WTC11 (cell line): ENCODE measurements at regions not wholly inside any gene's neighbourhood (a gene's known extent, or its start where the extent isn't known, plus 50 kb on each side); places are given as distances from the start of the nearest gene placed in this dataset.

Experiments used
- ATAC-seq: fragments of 200-7000 bp; cut with Tn5 transposase; 2 replicates; pipeline ENCODE4 v1.10.0; 2021; ENCODE audit warnings: mild to moderate bottlenecking, moderate library complexity
- CTCF ChIA-PET: fragments of 300-600 bp; sonication (Branson Sonifier 250); formaldehyde crosslinking; loops from one replicate; lab custom pipeline; 2021; ENCODE audit warnings: antibody characterized with exemption; lab: Charles Lee
- POLR2A ChIA-PET: fragments of 350-600 bp; sonication (Branson Sonifier 250); formaldehyde crosslinking; loops from one replicate; lab custom pipeline; 2021; ENCODE audit warnings: antibody characterized with exemption; lab: Charles Lee
- DNase-seq: peaks from one replicate; pipeline ENCODE4 v3.0.0; 2021; ENCODE audit warnings: low spot score
- H3K27ac Mint-ChIP-seq: 2 replicates; pipeline ENCODE4 v1.8.0; 2021; ENCODE audit warnings: mixed read lengths
- H3K27me3 Mint-ChIP-seq: 2 replicates; pipeline ENCODE4 v1.8.0; 2021; ENCODE audit warnings: low read depth, mild to moderate bottlenecking, moderate library complexity, mixed read lengths
- H3K36me3 Mint-ChIP-seq: 2 replicates; pipeline ENCODE4 v1.8.0; 2021; ENCODE audit warnings: mixed read lengths
- H3K4me1 Mint-ChIP-seq: 2 replicates; pipeline ENCODE4 v1.8.0; 2022; ENCODE audit warnings: mixed read lengths
- H3K4me3 Mint-ChIP-seq: 2 replicates; pipeline ENCODE4 v1.8.0; 2021; ENCODE audit warnings: mild to moderate bottlenecking, moderate library complexity, mixed read lengths
- H3K9me3 Mint-ChIP-seq: 2 replicates; pipeline ENCODE4 v1.8.0; 2021; ENCODE audit warnings: mixed read lengths
- AR ChIP-seq: fragments of 250-450 bp; sonication (Bioruptor Pico); IDR thresholded peaks from 2 replicates; pipeline ENCODE4 v1.9.0; 2021; ENCODE audit warnings: mild to moderate bottlenecking
- ATF1 ChIP-seq: sonication (generic); formaldehyde crosslinking; IDR thresholded peaks from 2 replicates; pipeline ENCODE4 v1.8.1; 2023; ENCODE audit warnings: mild to moderate bottlenecking, moderate library complexity, missing genetic modification reagents
- CREB1 ChIP-seq: sonication (generic); formaldehyde crosslinking; IDR thresholded peaks from 2 replicates; pipeline ENCODE4 v1.8.0; 2023; ENCODE audit warnings: mild to moderate bottlenecking, missing genetic modification reagents
- EMX1 ChIP-seq: fragments of 250-450 bp; sonication (Bioruptor Pico); IDR thresholded peaks from 2 replicates; pipeline ENCODE4 v1.8.0; 2021; ENCODE audit warnings: mild to moderate bottlenecking
- FOXJ3 ChIP-seq: sonication (generic); formaldehyde crosslinking; IDR thresholded peaks from 2 replicates; pipeline ENCODE4 v1.9.0; 2021; ENCODE audit warnings: missing genetic modification reagents, mild to moderate bottlenecking, borderline replicate concordance
- FOXP4 ChIP-seq: sonication (generic); formaldehyde crosslinking; IDR thresholded peaks from 2 replicates; pipeline ENCODE4 v1.8.0; 2022; ENCODE audit warnings: mild to moderate bottlenecking, missing genetic modification reagents
- JAZF1 ChIP-seq: fragments of 250-450 bp; sonication (Bioruptor Pico); IDR thresholded peaks from 2 replicates; pipeline ENCODE4 v1.9.0; 2021; ENCODE audit warnings: moderate library complexity, mild to moderate bottlenecking, inconsistent platforms
- JUN ChIP-seq: sonication (generic); formaldehyde crosslinking; IDR thresholded peaks from 2 replicates; pipeline ENCODE4 v1.8.0; 2023; ENCODE audit warnings: mild to moderate bottlenecking, missing genetic modification reagents
- MLX ChIP-seq: sonication (generic); formaldehyde crosslinking; IDR thresholded peaks from 2 replicates; pipeline ENCODE4 v1.8.1; 2023; ENCODE audit warnings: mild to moderate bottlenecking, missing genetic modification reagents, moderate library complexity
- MYBL2 ChIP-seq: sonication (generic); formaldehyde crosslinking; IDR thresholded peaks from 2 replicates; pipeline ENCODE4 v1.8.1; 2023; ENCODE audit warnings: mild to moderate bottlenecking, moderate library complexity, missing genetic modification reagents
- PRRX2 ChIP-seq: fragments of 250-450 bp; sonication (Bioruptor Pico); IDR thresholded peaks from 2 replicates; pipeline ENCODE4 v1.8.0; 2021; ENCODE audit warnings: mild to moderate bottlenecking
- TEAD1 ChIP-seq: sonication (generic); formaldehyde crosslinking; IDR thresholded peaks from 2 replicates; pipeline ENCODE4 v1.8.0; 2022; ENCODE audit warnings: mild to moderate bottlenecking, missing genetic modification reagents
- ZNF263 ChIP-seq: sonication (generic); formaldehyde crosslinking; IDR thresholded peaks from 2 replicates; pipeline ENCODE4 v1.8.1; 2022; ENCODE audit warnings: low read depth, mild to moderate bottlenecking, moderate library complexity, missing genetic modification reagents
- ZNF396 ChIP-seq: fragments of 250-450 bp; sonication (Bioruptor Pico); IDR thresholded peaks from 2 replicates; pipeline ENCODE4 v1.8.0; 2021; ENCODE audit warnings: mild to moderate bottlenecking, moderate library complexity, borderline replicate concordance
- ZNF416 ChIP-seq: fragments of 250-450 bp; sonication (Bioruptor Pico); IDR thresholded peaks from 2 replicates; pipeline ENCODE4 v1.9.0; 2021; ENCODE audit warnings: mild to moderate bottlenecking, inconsistent platforms
- TF ChIP-seq, protein P1 (sequence below): sonication (generic); formaldehyde crosslinking; conservative IDR thresholded peaks from 2 replicates; pipeline ENCODE4 v1.8.1; 2023; ENCODE audit warnings: mild to moderate bottlenecking, low read depth, missing genetic modification reagents, moderate library complexity
- TF ChIP-seq, protein P2 (sequence below): sonication (generic); formaldehyde crosslinking; IDR thresholded peaks from 2 replicates; pipeline ENCODE4 v1.8.0; 2023; ENCODE audit warnings: mild to moderate bottlenecking, missing genetic modification reagents
- TF ChIP-seq, protein P3 (sequence below): sonication (generic); formaldehyde crosslinking; IDR thresholded peaks from 2 replicates; pipeline ENCODE4 v1.8.0; 2022; ENCODE audit warnings: missing genetic modification reagents

DNA sequence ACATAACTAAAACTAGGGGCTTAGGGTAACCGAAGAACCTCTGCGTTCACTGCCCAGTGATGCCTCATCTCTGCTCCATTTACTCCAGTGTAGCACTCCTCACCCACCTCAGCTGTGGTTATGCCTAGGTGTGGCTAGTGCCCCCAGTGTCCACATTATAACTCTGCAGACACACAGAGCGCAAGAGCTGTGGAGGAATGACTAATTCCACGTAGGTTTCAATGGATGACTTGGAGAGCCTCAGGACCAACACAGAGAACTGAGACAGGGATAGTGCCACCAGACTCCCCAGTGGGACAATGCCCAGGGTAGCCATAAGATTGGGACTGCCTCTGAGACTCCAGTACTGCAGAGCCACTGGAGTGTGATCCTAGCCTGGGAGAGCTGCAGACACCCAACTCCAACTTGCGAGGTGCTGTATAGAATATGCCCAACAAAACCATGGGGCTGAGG is 542.4 kb upstream of the DIPK2B start:
- no peaks in the 10 kb centered on the region for H3K9me3 Mint-ChIP-seq
- ATAC-seq = peak; percentile 94
- CTCF ChIA-PET = no interaction called here
- no peak overlapping the region for H3K4me3 Mint-ChIP-seq
- no peaks in the 10 kb centered on the region for H3K27me3 Mint-ChIP-seq
- H3K36me3 Mint-ChIP-seq = peaks cover 26% of the 10 kb centered on the region
- no peaks in the 10 kb centered on the region for H3K4me1 Mint-ChIP-seq
- TF ChIP-seq ZNF416 (CRISPR knock-in tag) = no peak
- TF ChIP-seq MLX (CRISPR knock-in tag) = no peak
- TF ChIP-seq CREB1 (CRISPR knock-in tag) = no peak
- TF ChIP-seq EMX1 = peak; percentile 67; the same call in 1 of the 2 replicates
- TF ChIP-seq AR (CRISPR knock-in tag) = peak; percentile 42; the same call in 1 of the 2 replicates
- no peak for TF ChIP-seq ZNF396
- no peak for TF ChIP-seq ATF1 (CRISPR knock-in tag)
- TF ChIP-seq JUN (CRISPR knock-in tag) = no peak
- TF ChIP-seq, protein P1, sequence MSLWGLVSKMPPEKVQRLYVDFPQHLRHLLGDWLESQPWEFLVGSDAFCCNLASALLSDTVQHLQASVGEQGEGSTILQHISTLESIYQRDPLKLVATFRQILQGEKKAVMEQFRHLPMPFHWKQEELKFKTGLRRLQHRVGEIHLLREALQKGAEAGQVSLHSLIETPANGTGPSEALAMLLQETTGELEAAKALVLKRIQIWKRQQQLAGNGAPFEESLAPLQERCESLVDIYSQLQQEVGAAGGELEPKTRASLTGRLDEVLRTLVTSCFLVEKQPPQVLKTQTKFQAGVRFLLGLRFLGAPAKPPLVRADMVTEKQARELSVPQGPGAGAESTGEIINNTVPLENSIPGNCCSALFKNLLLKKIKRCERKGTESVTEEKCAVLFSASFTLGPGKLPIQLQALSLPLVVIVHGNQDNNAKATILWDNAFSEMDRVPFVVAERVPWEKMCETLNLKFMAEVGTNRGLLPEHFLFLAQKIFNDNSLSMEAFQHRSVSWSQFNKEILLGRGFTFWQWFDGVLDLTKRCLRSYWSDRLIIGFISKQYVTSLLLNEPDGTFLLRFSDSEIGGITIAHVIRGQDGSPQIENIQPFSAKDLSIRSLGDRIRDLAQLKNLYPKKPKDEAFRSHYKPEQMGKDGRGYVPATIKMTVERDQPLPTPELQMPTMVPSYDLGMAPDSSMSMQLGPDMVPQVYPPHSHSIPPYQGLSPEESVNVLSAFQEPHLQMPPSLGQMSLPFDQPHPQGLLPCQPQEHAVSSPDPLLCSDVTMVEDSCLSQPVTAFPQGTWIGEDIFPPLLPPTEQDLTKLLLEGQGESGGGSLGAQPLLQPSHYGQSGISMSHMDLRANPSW (CRISPR knock-in tag) = no peak
- TF ChIP-seq, all 79 proteins: peak for 2
- no peak overlapping the region for H3K27ac Mint-ChIP-seq
- POLR2A ChIA-PET = no interaction called here
- peak; percentile 12 for DNase-seq

DNA sequence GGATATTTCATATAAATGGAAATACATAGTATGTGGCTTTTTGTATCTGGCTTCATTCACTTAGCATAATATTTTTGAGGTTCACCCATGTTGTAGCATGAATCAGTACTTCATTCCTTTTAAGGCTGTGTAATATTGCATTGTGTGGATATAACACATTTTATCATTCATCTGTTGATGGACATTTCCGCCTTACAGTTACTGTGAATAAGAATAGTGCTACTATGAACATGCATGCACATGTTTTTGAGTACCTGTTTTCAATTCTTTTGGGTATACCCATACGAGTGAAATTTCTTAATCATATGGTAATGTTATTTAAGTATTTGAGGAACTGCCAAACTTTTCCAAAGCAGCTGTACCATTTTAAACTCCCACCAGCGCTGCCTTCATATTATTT is 539.6 kb upstream of the DIPK2B start:
- Mint-ChIP-seq H3K36me3 (peaks cover 11% of the 10 kb centered on the region; the same call in 1 of the 2 replicates), H3K9me3 (no peaks in the 10 kb centered on the region), H3K4me3 (no peak overlapping the region), H3K27ac (no peak overlapping the region), H3K4me1 (no peaks in the 10 kb centered on the region), H3K27me3 (no peaks in the 10 kb centered on the region)
- no peak for DNase-seq
- TF ChIP-seq, protein P2, sequence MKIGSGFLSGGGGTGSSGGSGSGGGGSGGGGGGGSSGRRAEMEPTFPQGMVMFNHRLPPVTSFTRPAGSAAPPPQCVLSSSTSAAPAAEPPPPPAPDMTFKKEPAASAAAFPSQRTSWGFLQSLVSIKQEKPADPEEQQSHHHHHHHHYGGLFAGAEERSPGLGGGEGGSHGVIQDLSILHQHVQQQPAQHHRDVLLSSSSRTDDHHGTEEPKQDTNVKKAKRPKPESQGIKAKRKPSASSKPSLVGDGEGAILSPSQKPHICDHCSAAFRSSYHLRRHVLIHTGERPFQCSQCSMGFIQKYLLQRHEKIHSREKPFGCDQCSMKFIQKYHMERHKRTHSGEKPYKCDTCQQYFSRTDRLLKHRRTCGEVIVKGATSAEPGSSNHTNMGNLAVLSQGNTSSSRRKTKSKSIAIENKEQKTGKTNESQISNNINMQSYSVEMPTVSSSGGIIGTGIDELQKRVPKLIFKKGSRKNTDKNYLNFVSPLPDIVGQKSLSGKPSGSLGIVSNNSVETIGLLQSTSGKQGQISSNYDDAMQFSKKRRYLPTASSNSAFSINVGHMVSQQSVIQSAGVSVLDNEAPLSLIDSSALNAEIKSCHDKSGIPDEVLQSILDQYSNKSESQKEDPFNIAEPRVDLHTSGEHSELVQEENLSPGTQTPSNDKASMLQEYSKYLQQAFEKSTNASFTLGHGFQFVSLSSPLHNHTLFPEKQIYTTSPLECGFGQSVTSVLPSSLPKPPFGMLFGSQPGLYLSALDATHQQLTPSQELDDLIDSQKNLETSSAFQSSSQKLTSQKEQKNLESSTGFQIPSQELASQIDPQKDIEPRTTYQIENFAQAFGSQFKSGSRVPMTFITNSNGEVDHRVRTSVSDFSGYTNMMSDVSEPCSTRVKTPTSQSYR (CRISPR knock-in tag) = no peak
- no peak for TF ChIP-seq ZNF263 (CRISPR knock-in tag)
- ChIA-PET CTCF (no interaction called here), POLR2A (no interaction called here)
- ATAC-seq = no peak

DNA sequence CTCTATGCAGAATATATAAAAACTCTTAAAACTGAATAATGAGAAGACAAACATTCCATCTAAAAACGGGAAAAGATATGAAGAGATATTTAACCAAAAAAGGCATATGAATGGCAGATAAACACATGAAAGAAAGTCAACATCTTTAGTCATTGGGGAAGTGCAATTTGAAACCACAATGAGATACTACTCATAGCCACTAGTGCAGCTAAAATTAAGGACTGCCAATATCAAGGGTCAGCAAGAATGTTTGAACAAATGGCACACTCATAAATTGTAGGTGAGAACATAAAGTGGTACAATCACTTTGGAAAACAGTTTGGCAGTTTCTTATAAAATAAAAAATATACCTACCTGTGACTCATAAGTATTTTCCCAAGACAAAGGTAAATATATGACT is 534.9 kb upstream of the DIPK2B start:
- peaks cover 4% of the 10 kb centered on the region; the same call in 1 of the 2 replicates for H3K4me1 Mint-ChIP-seq
- DNase-seq = no peak
- H3K9me3 Mint-ChIP-seq = peaks cover 8% of the 10 kb centered on the region
- no peak overlapping the region for H3K27ac Mint-ChIP-seq
- POLR2A ChIA-PET = no interaction called here
- CTCF ChIA-PET = no interaction called here
- H3K27me3 Mint-ChIP-seq = no peaks in the 10 kb centered on the region
- peaks cover 2% of the 10 kb centered on the region; the same call in 1 of the 2 replicates for H3K36me3 Mint-ChIP-seq
- no peak for ATAC-seq
- H3K4me3 Mint-ChIP-seq = no peak overlapping the region
- TF ChIP-seq, protein P3, sequence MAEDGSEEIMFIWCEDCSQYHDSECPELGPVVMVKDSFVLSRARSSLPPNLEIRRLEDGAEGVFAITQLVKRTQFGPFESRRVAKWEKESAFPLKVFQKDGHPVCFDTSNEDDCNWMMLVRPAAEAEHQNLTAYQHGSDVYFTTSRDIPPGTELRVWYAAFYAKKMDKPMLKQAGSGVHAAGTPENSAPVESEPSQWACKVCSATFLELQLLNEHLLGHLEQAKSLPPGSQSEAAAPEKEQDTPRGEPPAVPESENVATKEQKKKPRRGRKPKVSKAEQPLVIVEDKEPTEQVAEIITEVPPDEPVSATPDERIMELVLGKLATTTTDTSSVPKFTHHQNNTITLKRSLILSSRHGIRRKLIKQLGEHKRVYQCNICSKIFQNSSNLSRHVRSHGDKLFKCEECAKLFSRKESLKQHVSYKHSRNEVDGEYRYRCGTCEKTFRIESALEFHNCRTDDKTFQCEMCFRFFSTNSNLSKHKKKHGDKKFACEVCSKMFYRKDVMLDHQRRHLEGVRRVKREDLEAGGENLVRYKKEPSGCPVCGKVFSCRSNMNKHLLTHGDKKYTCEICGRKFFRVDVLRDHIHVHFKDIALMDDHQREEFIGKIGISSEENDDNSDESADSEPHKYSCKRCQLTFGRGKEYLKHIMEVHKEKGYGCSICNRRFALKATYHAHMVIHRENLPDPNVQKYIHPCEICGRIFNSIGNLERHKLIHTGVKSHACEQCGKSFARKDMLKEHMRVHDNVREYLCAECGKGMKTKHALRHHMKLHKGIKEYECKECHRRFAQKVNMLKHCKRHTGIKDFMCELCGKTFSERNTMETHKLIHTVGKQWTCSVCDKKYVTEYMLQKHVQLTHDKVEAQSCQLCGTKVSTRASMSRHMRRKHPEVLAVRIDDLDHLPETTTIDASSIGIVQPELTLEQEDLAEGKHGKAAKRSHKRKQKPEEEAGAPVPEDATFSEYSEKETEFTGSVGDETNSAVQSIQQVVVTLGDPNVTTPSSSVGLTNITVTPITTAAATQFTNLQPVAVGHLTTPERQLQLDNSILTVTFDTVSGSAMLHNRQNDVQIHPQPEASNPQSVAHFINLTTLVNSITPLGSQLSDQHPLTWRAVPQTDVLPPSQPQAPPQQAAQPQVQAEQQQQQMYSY (CRISPR knock-in tag) = no peak
- TF ChIP-seq ZNF263 (CRISPR knock-in tag) (no peak), JAZF1 (CRISPR knock-in tag) (no peak), MYBL2 (no peak), PRRX2 (CRISPR knock-in tag) (no peak), TEAD1 (CRISPR knock-in tag) (no peak), FOXJ3 (CRISPR knock-in tag) (no peak), FOXP4 (CRISPR knock-in tag) (no peak)
